HepG2 (cell line): ENCODE measurements at regions not wholly inside any gene's neighbourhood (a gene's known extent, or its start where the extent isn't known, plus 50 kb on each side); places are given as distances from the start of the nearest gene placed in this dataset.

ENCODE experiments used
- CENPX ChIP-seq: sonication (generic); formaldehyde crosslinking; IDR thresholded peaks from 2 replicates; pipeline ENCODE4 v1.9.0; 2021; ENCODE audit warnings: mild to moderate bottlenecking, missing genetic modification reagents, moderate library complexity
- CREB1 ChIP-seq, 2 experiments: fragments of 450-650 bp in 1 of 2; IDR thresholded peaks; 2 replicates each; pipeline ENCODE4 v1.6.1; 2016 to 2017; ENCODE audit warnings: control low read depth in 1 of 2, mild to moderate bottlenecking in 1 of 2, missing compliant biosample characterization in 1 of 2, missing genetic modification characterization in 1 of 2
- DNMT3B ChIP-seq: conservative IDR thresholded peaks from 2 replicates; pipeline ENCODE4 v1.6.1; 2016; ENCODE audit warnings: missing biosample characterization, control low read depth
- DZIP1 ChIP-seq: sonication (generic); formaldehyde crosslinking; IDR thresholded peaks from 2 replicates; pipeline ENCODE4 v1.5.0; 2020; ENCODE audit warnings: mild to moderate bottlenecking, missing genetic modification reagents
- E2F1 ChIP-seq: sonication (generic); formaldehyde crosslinking; IDR thresholded peaks from 2 replicates; pipeline ENCODE4 v1.5.0; 2020; ENCODE audit warnings: missing genetic modification reagents
- GTF3A ChIP-seq: sonication (generic); formaldehyde crosslinking; conservative IDR thresholded peaks from 2 replicates; pipeline ENCODE4 v1.4.0; 2020; ENCODE audit warnings: mild to moderate bottlenecking, missing genetic modification reagents
- MAX ChIP-seq: IDR thresholded peaks from 2 replicates; pipeline ENCODE4 v1.6.1; 2012; ENCODE audit warnings: inconsistent platforms
- MIER3 ChIP-seq: IDR thresholded peaks from 2 replicates; pipeline ENCODE4 v1.6.1; 2016; ENCODE audit warnings: missing compliant biosample characterization, borderline replicate concordance
- NCOA1 ChIP-seq: sonication (generic); formaldehyde crosslinking; IDR thresholded peaks from 2 replicates; pipeline ENCODE4 v1.9.0; 2021; ENCODE audit warnings: missing genetic modification reagents
- NR0B2 ChIP-seq: sonication (generic); formaldehyde crosslinking; IDR thresholded peaks from 2 replicates; pipeline ENCODE4 v1.4.0; 2020; ENCODE audit warnings: mild to moderate bottlenecking, missing genetic modification reagents
- PTBP1 ChIP-seq: fragments of 200-400 bp; formaldehyde crosslinking; IDR thresholded peaks from 2 replicates; pipeline ENCODE4 v1.6.1; 2018; ENCODE audit warnings: low read length, low read depth; ENCODE audit not compliant: poor library complexity, severe bottlenecking
- RAD21 ChIP-seq: fragments of 450-650 bp; formaldehyde crosslinking; IDR thresholded peaks from 2 replicates; pipeline ENCODE4 v1.5.0; 2020; ENCODE audit warnings: mild to moderate bottlenecking
- RBAK ChIP-seq: sonication (generic); formaldehyde crosslinking; IDR thresholded peaks from 2 replicates; pipeline ENCODE4 v1.5.1; 2020; ENCODE audit warnings: mild to moderate bottlenecking, missing genetic modification reagents
- RFXAP ChIP-seq: sonication (generic); formaldehyde crosslinking; IDR thresholded peaks from 2 replicates; pipeline ENCODE4 v1.4.0; 2020; ENCODE audit warnings: missing genetic modification reagents, borderline replicate concordance
- SMC3 ChIP-seq: IDR thresholded peaks from 2 replicates; pipeline ENCODE4 v1.6.1; 2011; ENCODE audit warnings: low read length, improper control_type of control experiment
- TARDBP ChIP-seq: sonication (generic); formaldehyde crosslinking; IDR thresholded peaks from 2 replicates; pipeline ENCODE4 v1.8.0; 2022; ENCODE audit warnings: mild to moderate bottlenecking, missing genetic modification reagents
- TEAD3 ChIP-seq: optimal IDR thresholded peaks from 2 replicates; pipeline ENCODE3; 2016; ENCODE audit warnings: borderline replicate concordance
- ZNF878 ChIP-seq: sonication (generic); formaldehyde crosslinking; IDR thresholded peaks from 2 replicates; pipeline ENCODE4 v1.8.1; 2023; ENCODE audit warnings: mild to moderate bottlenecking, missing genetic modification reagents, moderate library complexity
- TF ChIP-seq, protein P1 (sequence below): sonication (generic); formaldehyde crosslinking; IDR thresholded peaks from 2 replicates; pipeline ENCODE4 v1.4.0; 2020; ENCODE audit warnings: missing genetic modification reagents
- TF ChIP-seq, protein P2 (sequence below): sonication (generic); formaldehyde crosslinking; IDR thresholded peaks from 2 replicates; pipeline ENCODE4 v1.4.0; 2020; ENCODE audit warnings: missing genetic modification reagents

- TF ChIP-seq TEAD3 (CRISPR knock-in tag): no peak
- 0 out of 2 replicates have a peak, but pooled peaks have one; percentile 17 for TF ChIP-seq MAX
- no peak for TF ChIP-seq RBAK (CRISPR knock-in tag)
- no peak for TF ChIP-seq RAD21 (CRISPR knock-in tag)
- no peak for TF ChIP-seq SMC3
- TF ChIP-seq NR0B2 (CRISPR knock-in tag): no peak
- no peak for TF ChIP-seq GTF3A (CRISPR knock-in tag)
- TF ChIP-seq DZIP1 (CRISPR knock-in tag): no peak
- no peak for TF ChIP-seq E2F1 (CRISPR knock-in tag)
- TF ChIP-seq, protein P1, sequence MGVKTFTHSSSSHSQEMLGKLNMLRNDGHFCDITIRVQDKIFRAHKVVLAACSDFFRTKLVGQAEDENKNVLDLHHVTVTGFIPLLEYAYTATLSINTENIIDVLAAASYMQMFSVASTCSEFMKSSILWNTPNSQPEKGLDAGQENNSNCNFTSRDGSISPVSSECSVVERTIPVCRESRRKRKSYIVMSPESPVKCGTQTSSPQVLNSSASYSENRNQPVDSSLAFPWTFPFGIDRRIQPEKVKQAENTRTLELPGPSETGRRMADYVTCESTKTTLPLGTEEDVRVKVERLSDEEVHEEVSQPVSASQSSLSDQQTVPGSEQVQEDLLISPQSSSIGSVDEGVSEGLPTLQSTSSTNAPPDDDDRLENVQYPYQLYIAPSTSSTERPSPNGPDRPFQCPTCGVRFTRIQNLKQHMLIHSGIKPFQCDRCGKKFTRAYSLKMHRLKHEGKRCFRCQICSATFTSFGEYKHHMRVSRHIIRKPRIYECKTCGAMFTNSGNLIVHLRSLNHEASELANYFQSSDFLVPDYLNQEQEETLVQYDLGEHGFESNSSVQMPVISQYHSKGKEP (CRISPR knock-in tag): no peak
- no peak for TF ChIP-seq ZNF878 (CRISPR knock-in tag)
- no peak for TF ChIP-seq NCOA1 (CRISPR knock-in tag)
- no peak for TF ChIP-seq CENPX (CRISPR knock-in tag)
- TF ChIP-seq CREB1 (IDR thresholded peaks at IDR 0.05): no peak
- no peak for TF ChIP-seq CREB1 (CRISPR knock-in tag; IDR thresholded peaks at IDR 0.05)
- no peak for TF ChIP-seq PTBP1
- no peak for TF ChIP-seq TARDBP (CRISPR knock-in tag)
- no peak for TF ChIP-seq DNMT3B
- TF ChIP-seq MIER3 (CRISPR knock-in tag): no peak
- TF ChIP-seq RFXAP (CRISPR knock-in tag): no peak
- TF ChIP-seq, protein P2, sequence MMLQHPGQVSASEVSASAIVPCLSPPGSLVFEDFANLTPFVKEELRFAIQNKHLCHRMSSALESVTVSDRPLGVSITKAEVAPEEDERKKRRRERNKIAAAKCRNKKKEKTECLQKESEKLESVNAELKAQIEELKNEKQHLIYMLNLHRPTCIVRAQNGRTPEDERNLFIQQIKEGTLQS: peak; percentile 83
These were observed 770.5 kb downstream of the MED13L start (continued) for GRCh38 chr12:115506822-115507559.
